DOHH2 (cell line): ENCODE measurements at regions not wholly inside any gene's neighbourhood (a gene's known extent, or its start where the extent isn't known, plus 50 kb on each side); places are given as distances from the start of the nearest gene placed in this dataset.

Source experiments
- CTCF ChIP-seq: fragments of 200-600 bp; sonication (generic); IDR thresholded peaks from one replicate; pipeline ENCODE4 v1.5.1; 2014; ENCODE audit warnings: antibody characterized with exemption, mild to moderate bottlenecking, low read depth, low read length; ENCODE audit not compliant: poor library complexity, severe bottlenecking
- EZH2phosphoT487 ChIP-seq: fragments of 200-600 bp; sonication (generic); IDR thresholded peaks from 2 replicates; pipeline ENCODE4 v1.6.1; 2017; ENCODE audit warnings: borderline replicate concordance, mild to moderate bottlenecking, antibody characterized with exemption, low read length, moderate library complexity, mixed read lengths

- TF ChIP-seq CTCF (no peak), EZH2phosphoT487 (no peak)
Measured at GRCh38 chr21:43279578-43279894, 110.7 kb downstream of the CRYAA start.
